ENCODE measurements at regions not wholly inside any gene's neighbourhood (a gene's known extent, or its start where the extent isn't known, plus 50 kb on each side); places are given as distances from the start of the nearest gene placed in this dataset.

- TF ChIP-seq CTCF (IDR thresholded peaks at IDR 0.05; ENCODE audit: poor library complexity) (no peak), EZH2 (IDR thresholded peaks at IDR 0.05; ENCODE audit: borderline replicate concordance) (no peak)
These were observed 126.9 kb upstream of the NCAM1 start for GRCh38 chr11:112834277-112834755.

All from hepatocyte (in vitro differentiated cells).